ENCODE measurements at regions not wholly inside any gene's neighbourhood (a gene's known extent, or its start where the extent isn't known, plus 50 kb on each side); places are given as distances from the start of the nearest gene placed in this dataset.

DNA sequence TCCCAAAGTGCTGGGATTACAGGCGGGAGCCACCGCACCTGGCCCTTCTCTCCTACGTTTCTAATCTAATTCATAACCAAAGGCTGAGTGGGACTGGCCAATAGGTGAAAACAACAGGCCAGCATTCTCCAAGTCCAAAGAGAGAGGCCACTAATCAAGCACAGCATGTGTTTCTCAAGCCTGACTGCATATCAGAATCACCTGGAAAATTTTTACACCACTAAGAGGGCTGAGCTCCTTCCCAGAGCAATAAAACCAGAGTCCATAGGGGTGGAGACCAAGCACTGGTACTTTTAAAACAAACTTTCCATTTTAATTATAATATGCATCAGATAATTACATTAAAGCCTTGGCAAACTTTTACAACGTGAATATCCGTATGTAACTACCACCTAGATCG is 254.4 kb downstream of the OPA1 start:
- in situ Hi-C loops (cut with MboI; ENCODE audit: low pct_unique_long_range_greater_than_20kb, low sequenced_read_pairs, unreplicated experiment), result no loop called here
- DNase-seq (ENCODE audit: low spot score), result no peak
- TF ChIP-seq, protein P1, sequence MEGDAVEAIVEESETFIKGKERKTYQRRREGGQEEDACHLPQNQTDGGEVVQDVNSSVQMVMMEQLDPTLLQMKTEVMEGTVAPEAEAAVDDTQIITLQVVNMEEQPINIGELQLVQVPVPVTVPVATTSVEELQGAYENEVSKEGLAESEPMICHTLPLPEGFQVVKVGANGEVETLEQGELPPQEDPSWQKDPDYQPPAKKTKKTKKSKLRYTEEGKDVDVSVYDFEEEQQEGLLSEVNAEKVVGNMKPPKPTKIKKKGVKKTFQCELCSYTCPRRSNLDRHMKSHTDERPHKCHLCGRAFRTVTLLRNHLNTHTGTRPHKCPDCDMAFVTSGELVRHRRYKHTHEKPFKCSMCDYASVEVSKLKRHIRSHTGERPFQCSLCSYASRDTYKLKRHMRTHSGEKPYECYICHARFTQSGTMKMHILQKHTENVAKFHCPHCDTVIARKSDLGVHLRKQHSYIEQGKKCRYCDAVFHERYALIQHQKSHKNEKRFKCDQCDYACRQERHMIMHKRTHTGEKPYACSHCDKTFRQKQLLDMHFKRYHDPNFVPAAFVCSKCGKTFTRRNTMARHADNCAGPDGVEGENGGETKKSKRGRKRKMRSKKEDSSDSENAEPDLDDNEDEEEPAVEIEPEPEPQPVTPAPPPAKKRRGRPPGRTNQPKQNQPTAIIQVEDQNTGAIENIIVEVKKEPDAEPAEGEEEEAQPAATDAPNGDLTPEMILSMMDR (IDR thresholded peaks at IDR 0.05; ENCODE audit: extremely low read depth, insufficient read depth, missing control alignments), result no peak

DNA sequence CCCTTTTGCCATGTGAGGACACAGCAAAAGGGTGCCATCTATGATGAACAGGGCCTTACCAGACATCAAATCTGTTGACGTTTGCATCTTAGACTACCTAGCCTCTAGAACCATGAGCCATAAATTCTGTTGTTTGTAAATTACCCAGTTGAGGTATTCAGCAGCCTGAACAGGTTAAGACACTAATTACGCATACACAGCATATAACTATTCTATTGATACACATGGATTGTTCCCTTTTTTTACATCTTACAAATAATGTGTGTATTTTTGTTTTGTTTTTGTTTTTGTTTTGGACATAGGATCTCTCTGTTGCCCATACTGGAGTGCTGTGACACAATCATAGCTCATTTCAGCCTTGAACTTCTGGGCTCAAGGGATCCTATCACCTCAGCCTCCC is 255.5 kb downstream of the OPA1 start:
- TF ChIP-seq, protein P1 (IDR thresholded peaks at IDR 0.05; ENCODE audit: extremely low read depth, insufficient read depth, missing control alignments), result no peak
- in situ Hi-C loops (cut with MboI; ENCODE audit: low pct_unique_long_range_greater_than_20kb, low sequenced_read_pairs, unreplicated experiment), result no loop called here
- DNase-seq (ENCODE audit: low spot score), result no peak

DNA sequence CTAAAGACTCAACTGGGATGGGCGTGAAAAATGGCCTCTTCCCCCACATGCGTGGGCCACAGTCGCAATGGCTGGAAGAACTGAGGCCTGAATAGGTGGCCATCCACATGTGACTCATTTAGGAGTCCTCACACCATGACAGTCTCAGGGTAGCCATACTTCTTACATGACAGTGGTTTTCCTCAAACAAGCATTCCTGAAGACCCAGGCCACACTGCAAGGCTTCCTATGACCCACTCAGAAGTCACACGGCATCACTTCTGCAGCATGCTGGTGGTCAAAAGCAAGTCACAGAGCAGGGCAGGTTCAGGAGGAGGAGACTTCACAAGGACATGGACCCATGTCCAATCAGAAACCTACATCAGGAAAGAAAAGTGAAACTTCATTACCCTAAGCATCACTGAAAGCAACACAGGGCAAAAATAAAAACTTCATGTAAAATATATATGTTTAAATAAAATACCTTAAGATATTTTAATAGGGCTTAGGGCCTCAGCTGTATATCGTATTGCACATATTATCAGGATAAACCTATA is 257.1 kb downstream of the OPA1 start:
- no peak for DNase-seq (ENCODE audit: low spot score)
- in situ Hi-C loops (cut with MboI; ENCODE audit: low pct_unique_long_range_greater_than_20kb, low sequenced_read_pairs, unreplicated experiment), result no loop called here
- TF ChIP-seq, protein P1 (IDR thresholded peaks at IDR 0.05; ENCODE audit: extremely low read depth, insufficient read depth, missing control alignments), result no peak

DNA sequence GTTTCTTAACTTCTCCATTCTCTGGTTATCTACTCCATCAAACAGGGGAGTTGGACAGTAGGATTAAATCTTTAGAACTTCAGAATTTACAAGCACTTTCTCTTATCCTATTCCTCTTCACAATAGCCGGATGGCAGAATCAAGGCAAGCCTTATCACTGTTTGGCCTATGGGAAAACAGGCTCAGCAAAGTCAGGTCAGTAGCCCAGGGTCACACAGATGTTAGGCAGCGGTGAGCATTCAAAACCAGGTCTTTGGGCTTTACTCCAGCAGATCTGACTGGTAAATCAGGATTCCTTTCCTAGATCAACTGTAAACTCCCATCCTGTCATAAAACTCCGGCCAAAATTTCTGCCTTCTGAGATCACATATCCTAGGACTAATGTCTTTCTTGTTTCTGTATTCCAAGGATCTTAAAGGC is 258.4 kb downstream of the OPA1 start:
- DNase-seq (ENCODE audit: low spot score), result no peak
- TF ChIP-seq, protein P1 (IDR thresholded peaks at IDR 0.05; ENCODE audit: extremely low read depth, insufficient read depth, missing control alignments), result no peak

DNA sequence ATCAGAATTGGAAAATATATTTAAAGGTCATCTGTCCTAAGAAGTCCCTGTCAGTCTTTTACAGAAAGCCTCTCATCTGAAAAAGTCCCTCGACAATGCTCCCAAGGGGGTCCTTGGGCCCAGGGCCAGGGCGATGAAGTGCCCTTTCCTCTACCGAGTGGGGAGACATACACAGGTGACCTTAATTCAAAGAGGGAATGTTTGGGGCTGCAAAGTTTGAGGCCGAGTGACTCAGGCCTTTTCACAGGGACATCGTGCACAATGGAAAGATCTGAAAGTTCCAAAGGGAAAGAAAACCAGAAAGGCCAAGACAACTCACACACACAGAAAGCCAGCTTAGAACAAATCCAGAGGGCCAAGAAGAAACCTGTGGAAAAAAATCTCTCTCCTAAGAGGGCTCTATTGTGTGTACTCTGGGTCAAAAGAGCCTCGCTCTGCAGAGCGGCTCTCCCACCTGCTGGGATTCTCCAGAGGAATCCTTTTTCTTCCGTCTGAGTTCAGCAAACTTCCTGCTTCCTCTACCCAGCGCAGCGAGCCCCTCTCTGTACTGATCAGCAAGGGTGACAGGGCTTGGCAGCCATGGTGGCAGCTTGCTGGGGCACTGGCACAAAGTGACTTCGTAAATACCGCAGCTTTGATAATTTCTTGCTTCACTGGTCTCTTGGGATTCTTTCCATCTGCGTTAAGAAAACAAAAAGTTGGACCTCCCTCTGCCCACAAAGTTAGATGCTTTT is 259.1 kb downstream of the OPA1 start:
- in situ Hi-C loops (cut with MboI; ENCODE audit: low pct_unique_long_range_greater_than_20kb, low sequenced_read_pairs, unreplicated experiment), result no loop called here
- no peak for DNase-seq (ENCODE audit: low spot score)
- TF ChIP-seq, protein P1 (IDR thresholded peaks at IDR 0.05; ENCODE audit: extremely low read depth, insufficient read depth, missing control alignments), result no peak

More for the DNA sequence above, 258.4 kb downstream of the OPA1 start:
- in situ Hi-C loops (cut with MboI; ENCODE audit: low pct_unique_long_range_greater_than_20kb, low sequenced_read_pairs, unreplicated experiment), result no loop called here

DNA sequence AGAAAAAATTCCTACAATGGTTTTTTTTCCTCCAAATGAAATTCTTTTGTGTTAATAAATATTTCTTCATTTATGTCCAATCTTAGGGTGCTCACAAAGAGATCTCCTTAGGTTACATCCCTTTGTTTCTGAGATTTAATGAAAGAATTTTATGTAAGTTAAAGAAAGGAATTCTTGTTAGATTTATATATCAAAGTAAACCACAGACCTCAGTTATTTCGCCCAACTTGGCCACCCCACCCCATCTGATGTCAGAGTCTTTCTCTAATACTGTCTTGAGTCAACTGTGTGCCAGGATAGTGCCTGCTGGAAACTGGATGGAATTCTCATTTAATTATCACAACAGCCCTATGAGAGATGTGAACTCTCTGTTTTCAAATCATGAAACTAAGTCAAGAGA is 259.9 kb downstream of the OPA1 start:
- TF ChIP-seq, protein P1 (IDR thresholded peaks at IDR 0.05; ENCODE audit: extremely low read depth, insufficient read depth, missing control alignments), result no peak
- DNase-seq (ENCODE audit: low spot score), result no peak
- in situ Hi-C loops (cut with MboI; ENCODE audit: low pct_unique_long_range_greater_than_20kb, low sequenced_read_pairs, unreplicated experiment), result no loop called here

All from GM13977 (cell line).